ENCODE measurements at regions not wholly inside any gene's neighbourhood (a gene's known extent, or its start where the extent isn't known, plus 50 kb on each side); places are given as distances from the start of the nearest gene placed in this dataset.

GRCh38 chr2:208648368-208648767, 241.8 kb downstream of the PTH2R start:
- no peak for TF ChIP-seq CTCF (conservative IDR thresholded peaks at IDR 0.05; ENCODE audit: low read length)
- no peak for TF ChIP-seq EZH2phosphoT487 (IDR thresholded peaks at IDR 0.05; ENCODE audit: borderline replicate concordance)
- Histone ChIP-seq H3K36me3 (ENCODE audit: insufficient read depth, low read length) (no peaks in the 10 kb centered on the region), H3K9me3 (ENCODE audit: insufficient read depth, low read depth, low read length) (no peaks in the 10 kb centered on the region), H3K9me2 (replicated peaks; ENCODE audit: low read depth, low read length) (no peaks in the 10 kb centered on the region), H3F3A (ENCODE audit: low read depth) (no peaks in the 10 kb centered on the region), H3K79me2 (ENCODE audit: insufficient read depth, low read length) (no peaks in the 10 kb centered on the region), H2AFZ (ENCODE audit: low read length) (no peak overlapping the region), H3K4me3 (ENCODE audit: low read length, poor library complexity, severe bottlenecking) (no peak overlapping the region), H3K4me1 (ENCODE audit: insufficient read depth, low read length, poor library complexity, severe bottlenecking) (no peaks in the 10 kb centered on the region), H3K27me3 (ENCODE audit: insufficient read depth, low read length, poor library complexity, severe bottlenecking) (no peaks in the 10 kb centered on the region), H3K4me2 (ENCODE audit: low read depth, low read length, poor library complexity, severe bottlenecking) (no peak overlapping the region), H4K20me1 (ENCODE audit: insufficient read depth, low read length, poor library complexity, severe bottlenecking) (no peaks in the 10 kb centered on the region), H3K9ac (ENCODE audit: low read depth, low read length, poor library complexity, severe bottlenecking) (no peak overlapping the region)

- no peaks in the 10 kb centered on the region for H3F3A ChIP-seq (ENCODE audit: low read depth)
- no peaks in the 10 kb centered on the region for H3K9me3 ChIP-seq (ENCODE audit: insufficient read depth, low read depth, low read length)
- no peaks in the 10 kb centered on the region for H3K4me1 ChIP-seq (ENCODE audit: insufficient read depth, low read length, poor library complexity, severe bottlenecking)
- no peak overlapping the region for H3K9ac ChIP-seq (ENCODE audit: low read depth, low read length, poor library complexity, severe bottlenecking)
- H3K36me3 ChIP-seq (ENCODE audit: insufficient read depth, low read length), result no peaks in the 10 kb centered on the region
- no peaks in the 10 kb centered on the region for H4K20me1 ChIP-seq (ENCODE audit: insufficient read depth, low read length, poor library complexity, severe bottlenecking)
- H3K4me3 ChIP-seq (ENCODE audit: low read length, poor library complexity, severe bottlenecking), result no peak overlapping the region
- H3K4me2 ChIP-seq (ENCODE audit: low read depth, low read length, poor library complexity, severe bottlenecking), result no peak overlapping the region
- no peaks in the 10 kb centered on the region for H3K79me2 ChIP-seq (ENCODE audit: insufficient read depth, low read length)
- TF ChIP-seq CTCF (conservative IDR thresholded peaks at IDR 0.05; ENCODE audit: low read length) (no peak), EZH2phosphoT487 (IDR thresholded peaks at IDR 0.05; ENCODE audit: borderline replicate concordance) (no peak)
- H3K27me3 ChIP-seq (ENCODE audit: insufficient read depth, low read length, poor library complexity, severe bottlenecking), result no peaks in the 10 kb centered on the region
- H3K9me2 ChIP-seq (replicated peaks; ENCODE audit: low read depth, low read length), result no peaks in the 10 kb centered on the region
- H2AFZ ChIP-seq (ENCODE audit: low read length), result no peak overlapping the region
Observed at GRCh38 chr2:208653383-208653782, 246.8 kb downstream of the PTH2R start.

GRCh38 chr2:208654056-208654455, 247.5 kb downstream of the PTH2R start:
- H3K27me3 ChIP-seq (ENCODE audit: insufficient read depth, low read length, poor library complexity, severe bottlenecking), result no peaks in the 10 kb centered on the region
- no peak overlapping the region for H3K4me3 ChIP-seq (ENCODE audit: low read length, poor library complexity, severe bottlenecking)
- no peak for TF ChIP-seq CTCF (conservative IDR thresholded peaks at IDR 0.05; ENCODE audit: low read length)
- TF ChIP-seq EZH2phosphoT487 (IDR thresholded peaks at IDR 0.05; ENCODE audit: borderline replicate concordance), result no peak
- no peak overlapping the region for H3K9ac ChIP-seq (ENCODE audit: low read depth, low read length, poor library complexity, severe bottlenecking)
- H3K4me2 ChIP-seq (ENCODE audit: low read depth, low read length, poor library complexity, severe bottlenecking), result no peak overlapping the region
- no peaks in the 10 kb centered on the region for H3K9me2 ChIP-seq (replicated peaks; ENCODE audit: low read depth, low read length)
- H4K20me1 ChIP-seq (ENCODE audit: insufficient read depth, low read length, poor library complexity, severe bottlenecking), result no peaks in the 10 kb centered on the region
- H2AFZ ChIP-seq (ENCODE audit: low read length), result no peak overlapping the region
- H3K36me3 ChIP-seq (ENCODE audit: insufficient read depth, low read length), result no peaks in the 10 kb centered on the region
- H3K4me1 ChIP-seq (ENCODE audit: insufficient read depth, low read length, poor library complexity, severe bottlenecking), result no peaks in the 10 kb centered on the region
- no peaks in the 10 kb centered on the region for H3K79me2 ChIP-seq (ENCODE audit: insufficient read depth, low read length)
- H3F3A ChIP-seq (ENCODE audit: low read depth), result no peaks in the 10 kb centered on the region
- H3K9me3 ChIP-seq (ENCODE audit: insufficient read depth, low read depth, low read length), result no peaks in the 10 kb centered on the region

All from Loucy (cell line).